Tibial artery (tissue), 4 donors: ENCODE measurements at regions not wholly inside any gene's neighbourhood (a gene's known extent, or its start where the extent isn't known, plus 50 kb on each side); places are given as distances from the start of the nearest gene placed in this dataset.

Source experiments
- DNase-seq, 2 donors: peaks; one replicate each; pipeline ENCODE4 v3.0.0-alpha.2; 2019
- H3K27ac ChIP-seq, 2 donors: fragments of 200-600 bp; sonication (generic) in 1 of 2; 1 replicate in 1 of 2; 2 replicates in 1 of 2; pipeline ENCODE4 v1.5.1; 2018 to 2019; ENCODE audit warnings: mild to moderate bottlenecking in 1 of 2
- H3K27me3 ChIP-seq, 2 donors: fragments of 200-600 bp; sonication (generic) in 1 of 2; one replicate each; pipeline versions ENCODE4 v1.5.1 to v1.6.0; 2016 to 2019
- H3K36me3 ChIP-seq, 3 donors: fragments of 200-600 bp; sonication (generic) in 2 of 3; one replicate each; pipeline ENCODE4 v1.5.1; 2016 to 2019; ENCODE audit warnings: mild to moderate bottlenecking in 2 of 3
- H3K4me1 ChIP-seq, 4 donors: fragments of 200-600 bp; sonication (generic) in 2 of 4; 1 replicate in 3 of 4; 2 replicates in 1 of 4; pipeline ENCODE4 v1.5.1; 2016 to 2019
- H3K4me3 ChIP-seq, 2 donors: fragments of 200-600 bp; sonication (generic) in 1 of 2; 1 replicate in 1 of 2; 2 replicates in 1 of 2; pipeline ENCODE4 v1.5.1; 2018 to 2019; ENCODE audit warnings: mild to moderate bottlenecking in 2 of 2
- H3K9me3 ChIP-seq, 3 donors: fragments of 200-600 bp; sonication (generic) in 1 of 3; one replicate each; pipeline ENCODE4 v1.5.1; 2016 to 2019
- CTCF ChIP-seq, 2 experiments: fragments of 200-600 bp in 1 of 2; fragments of 450-650 bp in 1 of 2; IDR thresholded peaks; one replicate each; pipeline ENCODE4 v1.5.1; 2017 to 2019; ENCODE audit warnings: antibody characterized with exemption in 2 of 2, mild to moderate bottlenecking in 1 of 2, moderate library complexity in 1 of 2
- intact Hi-C: fragments of 100-400 bp; cut with DNase I; formaldehyde crosslinking; loops from one replicate; pipeline ENCODE4 v1.15.0; 2023; ENCODE audit warnings: low total_unique reads

- H3K27ac ChIP-seq = no peak overlapping the region
- no peaks in the 10 kb centered on the region for H3K27me3 ChIP-seq
- no peak overlapping the region for H3K4me3 ChIP-seq
- no peak for DNase-seq
- no peak for TF ChIP-seq CTCF (IDR thresholded peaks at IDR 0.05)
- no peaks in the 10 kb centered on the region for H3K9me3 ChIP-seq
- intact Hi-C loops = no loop called here
- no peaks in the 10 kb centered on the region for H3K36me3 ChIP-seq
- H3K4me1 ChIP-seq = peaks cover 0 to 11% (median 0%) of the 10 kb centered on the region in 4 donors
Measured at GRCh38 chr9:119094086-119094485, 275.1 kb downstream of the BRINP1 start.

- H3K36me3 ChIP-seq = no peaks in the 10 kb centered on the region
- no peak overlapping the region for H3K4me3 ChIP-seq
- H3K4me1 ChIP-seq = peaks cover 0 to 11% (median 0%) of the 10 kb centered on the region in 4 donors
- no peaks in the 10 kb centered on the region for H3K9me3 ChIP-seq
- intact Hi-C loops = no loop called here
- no peaks in the 10 kb centered on the region for H3K27me3 ChIP-seq
- TF ChIP-seq CTCF (IDR thresholded peaks at IDR 0.05) = no peak
- no peak overlapping the region for H3K27ac ChIP-seq
- DNase-seq = no peak
Measured at GRCh38 chr9:119095072-119095471, 274.2 kb downstream of the BRINP1 start.

- Histone ChIP-seq H3K36me3 (no peaks in the 10 kb centered on the region), H3K27ac (no peak overlapping the region), H3K27me3 (no peaks in the 10 kb centered on the region), H3K4me3 (no peak overlapping the region), H3K4me1 (no peaks in the 10 kb centered on the region), H3K9me3 (no peaks in the 10 kb centered on the region)
- no peak for TF ChIP-seq CTCF (IDR thresholded peaks at IDR 0.05)
- no peak for DNase-seq
- intact Hi-C loops = no loop called here
Measured at GRCh38 chr9:119101048-119101447, 268.2 kb downstream of the BRINP1 start.

GRCh38 chr9:119114681-119115080 lies 254.6 kb downstream of the BRINP1 start:
- no peaks in the 10 kb centered on the region for H3K36me3 ChIP-seq
- no peaks in the 10 kb centered on the region for H3K9me3 ChIP-seq
- no peaks in the 10 kb centered on the region for H3K27me3 ChIP-seq
- no peaks in the 10 kb centered on the region for H3K4me1 ChIP-seq
- intact Hi-C loops = no loop called here
- H3K27ac ChIP-seq = no peak overlapping the region
- no peak overlapping the region for H3K4me3 ChIP-seq
- TF ChIP-seq CTCF (IDR thresholded peaks at IDR 0.05) = no peak
- no peak for DNase-seq
